B cell (primary cell): ENCODE measurements at regions not wholly inside any gene's neighbourhood (a gene's known extent, or its start where the extent isn't known, plus 50 kb on each side); places are given as distances from the start of the nearest gene placed in this dataset.
A peak's percentile ranks its signal among the peaks of the same experiment; 100 is the strongest.

ENCODE experiments used
- ATAC-seq: fragments of 200-7000 bp; cut with Tn5 transposase; one replicate; pipeline ENCODE4 v1.10.0; 2021; ENCODE audit warnings: low read depth, mild to moderate bottlenecking, moderate number of reproducible peaks, moderate library complexity
- CTCF ChIA-PET: fragments of 350-600 bp; sonication (Branson Sonifier 250); formaldehyde crosslinking; loops from one replicate; lab custom pipeline; 2021; ENCODE audit warnings: antibody characterized with exemption, inconsistent platforms; lab: Charles Lee
- POLR2A ChIA-PET: fragments of 350-600 bp; sonication (Branson Sonifier 250); formaldehyde crosslinking; loops from one replicate; lab custom pipeline; 2021; ENCODE audit warnings: antibody characterized with exemption; lab: Charles Lee
- DNase-seq: peaks from one replicate; pipeline ENCODE4 v3.0.0; 2013
- H2AFZ ChIP-seq: 2 replicates; pipeline ENCODE4 v1.6.1; 2012; ENCODE audit warnings: mild to moderate bottlenecking, low read depth, low read length; ENCODE audit not compliant: insufficient read depth, poor library complexity, severe bottlenecking
- H3K27ac ChIP-seq, 2 donors: 1 replicate in 1 of 2; 2 replicates in 1 of 2; pipeline ENCODE4 v1.5.1; 2012 to 2013; ENCODE audit warnings: low read length in 2 of 2, mild to moderate bottlenecking in 2 of 2, moderate library complexity in 1 of 2
- H3K27me3 ChIP-seq, 4 experiments: fragments of 200-600 bp in 1 of 4; sonication (generic) in 1 of 4; replicated peaks in 1 of 4; 1 replicate in 2 of 4; 2 replicates in 2 of 4; pipeline versions ENCODE4 v1.6.1 to v1.7.0; 2013 to 2016; ENCODE audit warnings: low read length in 3 of 4, mild to moderate bottlenecking in 2 of 4, mixed read lengths in 1 of 4, moderate library complexity in 1 of 4; ENCODE audit not compliant: insufficient read depth in 4 of 4, control insufficient read depth in 3 of 4; ENCODE audit errors: control extremely low read depth in 1 of 4
- H3K36me3 ChIP-seq, 2 experiments: replicated peaks in 1 of 2; 1 replicate in 1 of 2; 2 replicates in 1 of 2; pipeline versions ENCODE4 v1.6.1 to v1.7.1; 2013; ENCODE audit warnings: low read length in 1 of 2; ENCODE audit not compliant: insufficient read depth in 2 of 2, control insufficient read depth in 1 of 2; ENCODE audit errors: control extremely low read depth in 1 of 2, extremely low read depth in 1 of 2
- H3K4me1 ChIP-seq, 2 donors: fragments of 200-600 bp in 1 of 2; sonication (generic) in 1 of 2; 1 replicate in 1 of 2; 2 replicates in 1 of 2; pipeline versions ENCODE4 v1.5.1 to v1.6.1; 2013 to 2017; ENCODE audit warnings: low read length in 2 of 2; ENCODE audit not compliant: control insufficient read depth in 2 of 2, insufficient read depth in 2 of 2
- H3K4me2 ChIP-seq: replicated peaks from 2 replicates; pipeline ENCODE3; 2012; ENCODE audit warnings: mild to moderate bottlenecking, low read depth, low read length; ENCODE audit not compliant: poor library complexity, severe bottlenecking
- H3K4me3 ChIP-seq, 5 experiments: fragments of 200-600 bp in 1 of 5; sonication (generic) in 1 of 5; 1 replicate in 3 of 5; 2 replicates in 2 of 5; pipeline versions ENCODE4 v1.5.1 to v1.7.0; 2011 to 2016; ENCODE audit warnings: low read length in 4 of 5, mild to moderate bottlenecking in 4 of 5, low read depth in 2 of 5, control low read depth in 1 of 5, moderate library complexity in 1 of 5; ENCODE audit not compliant: insufficient read depth in 1 of 5; ENCODE audit errors: control extremely low read depth in 1 of 5, extremely low read depth in 1 of 5
- H3K79me2 ChIP-seq: fragments of 200-600 bp; sonication (generic); one replicate; pipeline ENCODE4 v1.6.0; 2016; ENCODE audit warnings: low read length; ENCODE audit not compliant: control insufficient read depth, insufficient read depth
- H3K9ac ChIP-seq: fragments of 200-600 bp; sonication (generic); 2 replicates; pipeline ENCODE4 v1.6.1; 2017; ENCODE audit warnings: mild to moderate bottlenecking, low read length, moderate library complexity
- H3K9me3 ChIP-seq, 3 donors: one replicate each; pipeline versions ENCODE4 v1.6.1 to v1.7.1; 2013; ENCODE audit warnings: low read length in 2 of 3; ENCODE audit not compliant: control insufficient read depth in 2 of 3, insufficient read depth in 1 of 3; ENCODE audit errors: control extremely low read depth in 1 of 3
- H4K20me1 ChIP-seq: 2 replicates; pipeline ENCODE4 v1.6.0; 2012; ENCODE audit warnings: mild to moderate bottlenecking, low read length; ENCODE audit not compliant: insufficient read depth, control insufficient read depth, poor library complexity, severe bottlenecking
- H3K27ac Mint-ChIP-seq: one replicate; pipeline ENCODE4 v1.8.0; 2021; ENCODE audit warnings: mixed read lengths
- H3K27me3 Mint-ChIP-seq: one replicate; pipeline ENCODE4 v1.8.0; 2021; ENCODE audit warnings: mixed read lengths
- H3K4me1 Mint-ChIP-seq: one replicate; pipeline ENCODE4 v1.8.0; 2021; ENCODE audit warnings: mixed read lengths
- H3K4me3 Mint-ChIP-seq: one replicate; pipeline ENCODE4 v1.8.0; 2021; ENCODE audit warnings: mixed read lengths
- H3K9me3 Mint-ChIP-seq: one replicate; pipeline ENCODE4 v1.8.0; 2022; ENCODE audit warnings: mixed read lengths; ENCODE audit not compliant: insufficient read depth
- CTCF ChIP-seq: fragments of 200-600 bp; IDR thresholded peaks from one replicate; pipeline ENCODE4 v1.8.0; 2022; ENCODE audit warnings: antibody characterized with exemption, mild to moderate bottlenecking
- EZH2 ChIP-seq: IDR thresholded peaks from 2 replicates; pipeline ENCODE4 v1.6.1; 2012; ENCODE audit warnings: borderline replicate concordance, low read depth, mild to moderate bottlenecking, moderate library complexity, low read length; ENCODE audit not compliant: insufficient read depth, poor library complexity, severe bottlenecking
- WGBS: methylation state at CpG from one replicate; pipeline ENCODE4 v1.1.5; 2013; ENCODE audit warnings: missing lambda C conversion rate; ENCODE audit not compliant: insufficient coverage; 5-methylcytosine and 5-hydroxymethylcytosine counted together
- intact Hi-C: fragments of 100-400 bp; cut with micrococcal nuclease; formaldehyde crosslinking; loops from one replicate; pipeline ENCODE4 v1.10.0; 2022

DNA sequence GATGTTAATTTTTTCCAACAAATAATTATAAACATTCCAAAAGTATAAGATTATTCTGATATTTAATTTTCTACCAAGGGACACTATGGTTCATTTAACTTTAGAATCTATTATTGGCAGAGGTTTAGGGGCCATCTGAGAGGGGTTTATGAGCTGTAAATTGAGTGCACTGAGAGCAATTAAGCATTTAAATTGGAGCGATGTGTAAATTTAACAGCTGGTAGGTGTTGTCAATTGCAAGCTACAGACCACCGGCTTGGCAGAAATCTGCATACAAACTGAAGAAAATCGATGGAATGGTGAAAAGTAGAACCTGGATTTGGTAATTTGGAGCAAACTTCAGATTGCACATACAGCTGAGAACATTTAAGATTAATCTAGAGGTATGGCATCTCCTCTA is 55.8 kb upstream of the MTF2 start:
- H3K4me1 ChIP-seq, result peaks cover 8 to 10% of the 10 kb centered on the region in 2 donors
- no peak for DNase-seq
- H2AFZ ChIP-seq, result no peak overlapping the region
- intact Hi-C loops, result no loop called here
- H3K27ac Mint-ChIP-seq, result no peak overlapping the region
- no peak overlapping the region for H3K4me3 Mint-ChIP-seq
- peaks cover 11% of the 10 kb centered on the region for H3K27me3 Mint-ChIP-seq
- peaks cover 11% of the 10 kb centered on the region for H3K4me1 Mint-ChIP-seq
- WGBS, result 80% methylated on average over 2 of the region's 3 CpGs
- no peak overlapping the region for H3K4me3 ChIP-seq
- H4K20me1 ChIP-seq, result no peaks in the 10 kb centered on the region
- POLR2A ChIA-PET, result interaction anchor here (0.5 kb wide), 1 partner anchor 14 kb away, joined by 3 read pairs; no protein-coding TSS in a partner anchor
- no peak overlapping the region for H3K4me2 ChIP-seq
- no peaks in the 10 kb centered on the region for H3K9me3 Mint-ChIP-seq
- TF ChIP-seq CTCF, result no peak
- no peak for TF ChIP-seq EZH2
- no peak overlapping the region for H3K9ac ChIP-seq
- H3K9me3 ChIP-seq, result no peaks in the 10 kb centered on the region
- no peak overlapping the region for H3K27ac ChIP-seq
- no peaks in the 10 kb centered on the region for H3K79me2 ChIP-seq
- CTCF ChIA-PET, result interaction anchor here (0.6 to 19.0 kb wide), 13 partner anchors 20 to 606 kb away, joined by 3 to 261 read pairs (median 4); partner anchors contain the start of gene RPL5
- H3K36me3 ChIP-seq, result no peaks in the 10 kb centered on the region
- ATAC-seq, result no peak
- H3K27me3 ChIP-seq, result no peaks in the 10 kb centered on the region

GRCh38 chr1:93025572-93025971 is 53.5 kb upstream of the MTF2 start:
- H3K9me3 ChIP-seq, result no peaks in the 10 kb centered on the region
- no peaks in the 10 kb centered on the region for H3K27me3 ChIP-seq
- H3K9ac ChIP-seq, result no peak overlapping the region
- no peaks in the 10 kb centered on the region for H3K36me3 ChIP-seq
- DNase-seq (no peak), ATAC-seq (no peak)
- Mint-ChIP-seq H3K4me3 (no peak overlapping the region), H3K27me3 (peaks cover 11% of the 10 kb centered on the region), H3K27ac (no peak overlapping the region), H3K9me3 (no peaks in the 10 kb centered on the region), H3K4me1 (peaks cover 11% of the 10 kb centered on the region)
- peaks cover 8 to 10% of the 10 kb centered on the region in 2 donors for H3K4me1 ChIP-seq
- no peaks in the 10 kb centered on the region for H4K20me1 ChIP-seq
- ChIA-PET POLR2A (no interaction called here), CTCF (interaction anchor here (0.5 to 19.0 kb wide), 6 partner anchors 8 to 138 kb away, joined by 3 to 261 read pairs (median 4); no protein-coding TSS in a partner anchor)
- H3K79me2 ChIP-seq, result no peaks in the 10 kb centered on the region
- H3K4me3 ChIP-seq, result no peak overlapping the region
- no peak overlapping the region for H3K4me2 ChIP-seq
- peak overlapping the region; percentile 21 for H2AFZ ChIP-seq
- H3K27ac ChIP-seq, result no peak overlapping the region
- WGBS, result 36% methylated on average over 1 of the region's 3 CpGs
- TF ChIP-seq CTCF, result no peak
- TF ChIP-seq EZH2, result no peak
- intact Hi-C loops, result no loop called here
